ENCODE measurements at regions not wholly inside any gene's neighbourhood (a gene's known extent, or its start where the extent isn't known, plus 50 kb on each side); places are given as distances from the start of the nearest gene placed in this dataset.

- TF ChIP-seq PATZ1 (tag by site-specific recombination; IDR thresholded peaks at IDR 0.05): no peak
- TF ChIP-seq ZSCAN23 (tag by site-specific recombination; IDR thresholded peaks at IDR 0.05): no peak
- no peak for TF ChIP-seq YY1 (tag by site-specific recombination; IDR thresholded peaks at IDR 0.05)
- TF ChIP-seq BCL11A (tag by site-specific recombination; IDR thresholded peaks at IDR 0.05; ENCODE audit: low read depth): no peak
- TF ChIP-seq TCF7L2 (IDR thresholded peaks at IDR 0.05; ENCODE audit: borderline replicate concordance, low read depth, low read length): no peak
- no peak for TF ChIP-seq KLF9 (tag by site-specific recombination; IDR thresholded peaks at IDR 0.05; ENCODE audit: low read depth)
- TF ChIP-seq CTCF (tag by site-specific recombination; IDR thresholded peaks at IDR 0.05): no peak
- TF ChIP-seq SALL2 (tag by site-specific recombination; IDR thresholded peaks at IDR 0.05; ENCODE audit: borderline replicate concordance): no peak
- TF ChIP-seq ZNF18 (tag by site-specific recombination; IDR thresholded peaks at IDR 0.05): no peak
- no peak for TF ChIP-seq ZNF501 (tag by site-specific recombination; IDR thresholded peaks at IDR 0.05)
- TF ChIP-seq ZNF274 (IDR thresholded peaks at IDR 0.05; ENCODE audit: low read length): no peak
- no peak for TF ChIP-seq ZNF274 (tag by site-specific recombination; IDR thresholded peaks at IDR 0.05; ENCODE audit: borderline replicate concordance)
- no peak for TF ChIP-seq ZNF776 (tag by site-specific recombination; IDR thresholded peaks at IDR 0.05; ENCODE audit: borderline replicate concordance)
- TF ChIP-seq REST (tag by site-specific recombination; IDR thresholded peaks at IDR 0.05): no peak
- TF ChIP-seq MYNN (tag by site-specific recombination; IDR thresholded peaks at IDR 0.05; ENCODE audit: borderline replicate concordance): no peak
Measured at GRCh38 chr15:35722501-35722900, 176.5 kb upstream of the DPH6 start.

Measured in HEK293 (cell line).